ENCODE measurements at regions not wholly inside any gene's neighbourhood (a gene's known extent, or its start where the extent isn't known, plus 50 kb on each side); places are given as distances from the start of the nearest gene placed in this dataset.

DNA sequence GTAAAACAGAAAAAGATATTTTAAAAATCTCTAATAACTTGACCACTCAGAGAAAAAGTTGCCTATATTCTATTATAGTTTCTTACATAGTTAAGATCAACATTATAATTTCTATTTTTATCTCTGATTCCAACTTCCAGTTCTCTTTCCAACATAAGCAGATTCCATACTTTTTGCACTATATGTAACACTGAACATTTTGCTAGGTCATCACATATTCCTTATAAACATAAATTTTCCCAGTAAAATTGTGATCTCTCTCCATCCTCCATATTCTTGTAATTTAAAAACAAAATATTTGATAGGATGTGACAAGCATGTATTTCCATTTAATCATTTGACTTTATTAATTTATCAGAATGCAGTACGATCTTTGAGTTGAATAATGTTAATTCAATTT lies 170.4 kb upstream of the THSD7A start:
- TF ChIP-seq EZH2 (IDR thresholded peaks at IDR 0.05; ENCODE audit: low read length, missing control alignments) = no peak
- TF ChIP-seq, protein P1, sequence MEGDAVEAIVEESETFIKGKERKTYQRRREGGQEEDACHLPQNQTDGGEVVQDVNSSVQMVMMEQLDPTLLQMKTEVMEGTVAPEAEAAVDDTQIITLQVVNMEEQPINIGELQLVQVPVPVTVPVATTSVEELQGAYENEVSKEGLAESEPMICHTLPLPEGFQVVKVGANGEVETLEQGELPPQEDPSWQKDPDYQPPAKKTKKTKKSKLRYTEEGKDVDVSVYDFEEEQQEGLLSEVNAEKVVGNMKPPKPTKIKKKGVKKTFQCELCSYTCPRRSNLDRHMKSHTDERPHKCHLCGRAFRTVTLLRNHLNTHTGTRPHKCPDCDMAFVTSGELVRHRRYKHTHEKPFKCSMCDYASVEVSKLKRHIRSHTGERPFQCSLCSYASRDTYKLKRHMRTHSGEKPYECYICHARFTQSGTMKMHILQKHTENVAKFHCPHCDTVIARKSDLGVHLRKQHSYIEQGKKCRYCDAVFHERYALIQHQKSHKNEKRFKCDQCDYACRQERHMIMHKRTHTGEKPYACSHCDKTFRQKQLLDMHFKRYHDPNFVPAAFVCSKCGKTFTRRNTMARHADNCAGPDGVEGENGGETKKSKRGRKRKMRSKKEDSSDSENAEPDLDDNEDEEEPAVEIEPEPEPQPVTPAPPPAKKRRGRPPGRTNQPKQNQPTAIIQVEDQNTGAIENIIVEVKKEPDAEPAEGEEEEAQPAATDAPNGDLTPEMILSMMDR (conservative IDR thresholded peaks at IDR 0.05 in 1 of 2, IDR thresholded peaks at IDR 0.05 in 1 of 2; ENCODE audit: low read depth in 1 of 2, low read length in 2 of 2) = no peak

Data from fibroblast of lung (primary cell).